ENCODE measurements at regions not wholly inside any gene's neighbourhood (a gene's known extent, or its start where the extent isn't known, plus 50 kb on each side); places are given as distances from the start of the nearest gene placed in this dataset.

GRCh38 chr10:117818721-117819120 is 228.0 kb downstream of the RAB11FIP2 start:
- TF ChIP-seq CTCF (IDR thresholded peaks at IDR 0.05) (no peak), POLR2A (IDR thresholded peaks at IDR 0.05) (no peak)

Measured in esophagus squamous epithelium (tissue), 4 donors.